ENCODE measurements at regions not wholly inside any gene's neighbourhood (a gene's known extent, or its start where the extent isn't known, plus 50 kb on each side); places are given as distances from the start of the nearest gene placed in this dataset.

- DNase-seq (ENCODE audit: low spot score), result peak; percentile 39
- peaks cover 83% of the 10 kb centered on the region for H3K27me3 ChIP-seq (replicated peaks; ENCODE audit: insufficient read depth, low read depth, low read length, poor library complexity)
- CTCF ChIA-PET, result no interaction called here
- POLR2A ChIA-PET (ENCODE audit: low non-redundant PET), result interaction anchor here (0.7 kb wide), 1 partner anchor 1731 kb away, joined by 4 read pairs; no protein-coding TSS in a partner anchor
- no peak overlapping the region for H3K27ac ChIP-seq (ENCODE audit: low read depth, low read length, poor library complexity, severe bottlenecking)
- BruUV-seq (replicated peaks), result no TSS peak
- H3K4me1 ChIP-seq (ENCODE audit: insufficient read depth, low read length, poor library complexity, severe bottlenecking), result peaks cover 18% of the 10 kb centered on the region
- no peaks in the 10 kb centered on the region for H3K36me3 ChIP-seq (ENCODE audit: insufficient read depth, low read length, poor library complexity, severe bottlenecking)
- H3K4me3 ChIP-seq (ENCODE audit: low read depth, low read length, poor library complexity, severe bottlenecking), result no peak overlapping the region
- intact Hi-C loops (cut with micrococcal nuclease; ENCODE audit: unreplicated experiment), result no loop called here
- TF ChIP-seq EZH2 (IDR thresholded peaks at IDR 0.05; ENCODE audit: borderline replicate concordance, low read depth, low read length, poor library complexity, severe bottlenecking), result no peak
- TF ChIP-seq CTCF (conservative IDR thresholded peaks at IDR 0.05; ENCODE audit: low read depth, low read length), result no peak
- no peaks in the 10 kb centered on the region for H3K9me3 ChIP-seq (ENCODE audit: low read depth, low read length, poor library complexity, severe bottlenecking)
These were observed 244.4 kb upstream of the TCF21 start for GRCh38 chr6:133644548-133644891.

GRCh38 chr6:133644892-133645619, 243.9 kb upstream of the TCF21 start:
- Histone ChIP-seq H3K27me3 (replicated peaks; ENCODE audit: insufficient read depth, low read depth, low read length, poor library complexity) (peaks cover 78% of the 10 kb centered on the region), H3K9me3 (ENCODE audit: low read depth, low read length, poor library complexity, severe bottlenecking) (no peaks in the 10 kb centered on the region), H3K4me1 (ENCODE audit: insufficient read depth, low read length, poor library complexity, severe bottlenecking) (peaks cover 18% of the 10 kb centered on the region), H3K36me3 (ENCODE audit: insufficient read depth, low read length, poor library complexity, severe bottlenecking) (no peaks in the 10 kb centered on the region), H3K4me3 (ENCODE audit: low read depth, low read length, poor library complexity, severe bottlenecking) (no peak overlapping the region), H3K27ac (ENCODE audit: low read depth, low read length, poor library complexity, severe bottlenecking) (no peak overlapping the region)
- peak; percentile 94 for DNase-seq (ENCODE audit: low spot score)
- no TSS peak for BruUV-seq (replicated peaks)
- no peak for TF ChIP-seq CTCF (conservative IDR thresholded peaks at IDR 0.05; ENCODE audit: low read depth, low read length)
- TF ChIP-seq EZH2 (IDR thresholded peaks at IDR 0.05; ENCODE audit: borderline replicate concordance, low read depth, low read length, poor library complexity, severe bottlenecking), result no peak
- ChIA-PET POLR2A (ENCODE audit: low non-redundant PET) (interaction anchor here (0.7 kb wide), 1 partner anchor 1731 kb away, joined by 4 read pairs; no protein-coding TSS in a partner anchor), CTCF (no interaction called here)
- intact Hi-C loops (cut with micrococcal nuclease; ENCODE audit: unreplicated experiment), result no loop called here

- intact Hi-C loops (cut with micrococcal nuclease; ENCODE audit: unreplicated experiment), result no loop called here
- Histone ChIP-seq H3K27me3 (replicated peaks; ENCODE audit: insufficient read depth, low read depth, low read length, poor library complexity) (peaks cover 67% of the 10 kb centered on the region), H3K4me3 (ENCODE audit: low read depth, low read length, poor library complexity, severe bottlenecking) (no peak overlapping the region), H3K27ac (ENCODE audit: low read depth, low read length, poor library complexity, severe bottlenecking) (no peak overlapping the region), H3K36me3 (ENCODE audit: insufficient read depth, low read length, poor library complexity, severe bottlenecking) (no peaks in the 10 kb centered on the region), H3K9me3 (ENCODE audit: low read depth, low read length, poor library complexity, severe bottlenecking) (no peaks in the 10 kb centered on the region), H3K4me1 (ENCODE audit: insufficient read depth, low read length, poor library complexity, severe bottlenecking) (peaks cover 18% of the 10 kb centered on the region)
- ChIA-PET POLR2A (ENCODE audit: low non-redundant PET) (interaction anchor here (0.5 kb wide), 1 partner anchor 1323 kb away, joined by 4 read pairs; no protein-coding TSS in a partner anchor), CTCF (no interaction called here)
- peak; percentile 10 for DNase-seq (ENCODE audit: low spot score)
- BruUV-seq (replicated peaks), result no TSS peak
- no peak for TF ChIP-seq EZH2 (IDR thresholded peaks at IDR 0.05; ENCODE audit: borderline replicate concordance, low read depth, low read length, poor library complexity, severe bottlenecking)
- TF ChIP-seq CTCF (conservative IDR thresholded peaks at IDR 0.05; ENCODE audit: low read depth, low read length), result no peak
These were observed 242.8 kb upstream of the TCF21 start for GRCh38 chr6:133645966-133646740.
